Left ventricle myocardium inferior (tissue), 1 donor: ENCODE measurements at regions not wholly inside any gene's neighbourhood (a gene's known extent, or its start where the extent isn't known, plus 50 kb on each side); places are given as distances from the start of the nearest gene placed in this dataset.

Source experiments
- DNase-seq: peaks from one replicate; pipeline ENCODE4 v3.0.0-alpha.2; 2020
- H3K27ac ChIP-seq: fragments of 200-600 bp; replicated peaks from 2 replicates; pipeline ENCODE4 v1.8.0; 2021
- H3K27me3 ChIP-seq: fragments of 200-600 bp; 2 replicates; pipeline ENCODE4 v1.8.0; 2021; ENCODE audit warnings: low read depth
- H3K36me3 ChIP-seq: fragments of 200-600 bp; 2 replicates; pipeline ENCODE4 v1.8.0; 2021
- H3K4me1 ChIP-seq: fragments of 200-600 bp; 2 replicates; pipeline ENCODE4 v1.8.0; 2021
- H3K4me3 ChIP-seq: fragments of 200-600 bp; 2 replicates; pipeline ENCODE4 v1.8.0; 2021; ENCODE audit warnings: mild to moderate bottlenecking, moderate library complexity
- H3K9me3 ChIP-seq: fragments of 200-600 bp; replicated peaks from 2 replicates; pipeline ENCODE4 v1.8.0; 2021
- intact Hi-C: fragments of 100-400 bp; cut with micrococcal nuclease; formaldehyde crosslinking; loops from one replicate; pipeline ENCODE4 v1.11.0; 2022
- TF ChIP-seq, protein P1 (sequence below): fragments of 200-600 bp; IDR thresholded peaks from 2 replicates; pipeline ENCODE4 v1.8.0; 2021; ENCODE audit warnings: antibody characterized with exemption, mild to moderate bottlenecking, borderline replicate concordance
- donor health status: DM: no; HTN: yes; CAD: no; lungs with severe emphysema.

DNA sequence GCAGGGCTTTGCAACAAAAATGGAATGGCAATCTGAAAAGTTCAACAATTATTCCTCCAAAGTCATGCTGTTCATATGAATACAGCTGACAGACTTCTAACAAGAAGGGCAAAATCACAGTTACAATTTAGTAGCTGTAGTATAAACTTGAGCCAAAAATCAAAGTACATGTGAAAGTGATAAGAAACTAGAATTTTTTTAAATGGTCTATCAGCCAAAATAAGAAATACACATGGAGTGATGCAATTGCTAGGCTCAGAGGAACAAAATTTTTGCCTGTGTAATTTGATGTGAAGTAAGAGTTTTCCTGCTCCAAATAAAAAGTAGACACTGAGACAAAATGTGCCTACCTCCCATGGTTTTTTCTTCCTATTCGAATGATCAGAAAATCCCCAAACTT is 167.7 kb upstream of the CDKN3 start:
- intact Hi-C loops, result no loop called here
- Histone ChIP-seq H3K27ac (peak overlapping the region; percentile 28), H3K4me3 (no peak overlapping the region), H3K36me3 (no peaks in the 10 kb centered on the region), H3K4me1 (no peaks in the 10 kb centered on the region), H3K27me3 (peaks cover 20% of the 10 kb centered on the region), H3K9me3 (no peaks in the 10 kb centered on the region)
- no peak for DNase-seq
- TF ChIP-seq, protein P1, sequence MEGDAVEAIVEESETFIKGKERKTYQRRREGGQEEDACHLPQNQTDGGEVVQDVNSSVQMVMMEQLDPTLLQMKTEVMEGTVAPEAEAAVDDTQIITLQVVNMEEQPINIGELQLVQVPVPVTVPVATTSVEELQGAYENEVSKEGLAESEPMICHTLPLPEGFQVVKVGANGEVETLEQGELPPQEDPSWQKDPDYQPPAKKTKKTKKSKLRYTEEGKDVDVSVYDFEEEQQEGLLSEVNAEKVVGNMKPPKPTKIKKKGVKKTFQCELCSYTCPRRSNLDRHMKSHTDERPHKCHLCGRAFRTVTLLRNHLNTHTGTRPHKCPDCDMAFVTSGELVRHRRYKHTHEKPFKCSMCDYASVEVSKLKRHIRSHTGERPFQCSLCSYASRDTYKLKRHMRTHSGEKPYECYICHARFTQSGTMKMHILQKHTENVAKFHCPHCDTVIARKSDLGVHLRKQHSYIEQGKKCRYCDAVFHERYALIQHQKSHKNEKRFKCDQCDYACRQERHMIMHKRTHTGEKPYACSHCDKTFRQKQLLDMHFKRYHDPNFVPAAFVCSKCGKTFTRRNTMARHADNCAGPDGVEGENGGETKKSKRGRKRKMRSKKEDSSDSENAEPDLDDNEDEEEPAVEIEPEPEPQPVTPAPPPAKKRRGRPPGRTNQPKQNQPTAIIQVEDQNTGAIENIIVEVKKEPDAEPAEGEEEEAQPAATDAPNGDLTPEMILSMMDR, result no peak

DNA sequence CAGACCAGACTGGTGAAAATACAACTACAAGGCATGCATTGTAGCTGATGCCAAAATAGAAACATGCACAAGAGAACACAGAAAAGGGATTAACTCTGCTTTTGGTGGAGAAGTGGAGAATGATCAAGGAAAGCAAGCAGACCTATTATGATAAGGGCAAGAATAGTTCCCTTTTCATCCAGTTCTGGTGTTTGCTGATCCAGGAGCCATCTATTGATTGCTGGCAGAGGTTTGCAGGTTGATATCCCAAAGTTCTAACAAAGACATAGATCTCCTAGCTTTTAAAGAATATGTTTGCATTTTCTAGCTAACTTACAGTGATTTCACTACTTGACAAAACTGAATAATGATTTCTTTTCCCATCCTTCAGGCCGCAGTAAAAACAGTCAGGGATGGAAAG is 166.2 kb upstream of the CDKN3 start:
- intact Hi-C loops, result no loop called here

DNA sequence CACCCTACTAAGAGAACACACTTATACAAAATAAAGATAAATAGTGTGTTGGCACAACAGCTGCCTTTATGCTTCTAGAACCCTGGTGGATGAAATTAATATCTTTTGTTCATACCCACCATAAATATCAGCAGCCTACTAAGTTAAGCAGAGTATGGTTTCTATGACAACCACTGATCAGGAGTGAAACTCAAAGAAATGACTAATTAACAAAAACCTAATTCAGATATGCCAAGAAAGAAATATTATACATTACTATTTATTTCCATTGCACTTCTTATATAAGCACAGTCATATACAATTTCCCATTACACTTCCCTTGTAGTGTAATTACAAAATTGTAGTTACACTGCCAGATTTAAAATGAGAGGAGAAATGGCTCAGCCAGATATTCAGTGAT is 164.1 kb upstream of the CDKN3 start:
- peaks cover 3% of the 10 kb centered on the region for H3K27me3 ChIP-seq
- no peaks in the 10 kb centered on the region for H3K36me3 ChIP-seq
- no peak overlapping the region for H3K4me3 ChIP-seq
- intact Hi-C loops, result no loop called here
- no peak overlapping the region for H3K27ac ChIP-seq
- H3K4me1 ChIP-seq, result no peaks in the 10 kb centered on the region
- no peak for DNase-seq
- TF ChIP-seq, protein P1, result no peak
- no peaks in the 10 kb centered on the region for H3K9me3 ChIP-seq

More for the DNA sequence above, 166.2 kb upstream of the CDKN3 start:
- H3K36me3 ChIP-seq, result no peaks in the 10 kb centered on the region
- H3K4me3 ChIP-seq, result no peak overlapping the region
- no peak overlapping the region for H3K27ac ChIP-seq
- no peaks in the 10 kb centered on the region for H3K4me1 ChIP-seq
- DNase-seq, result no peak
- H3K27me3 ChIP-seq, result peaks cover 9% of the 10 kb centered on the region
- H3K9me3 ChIP-seq, result no peaks in the 10 kb centered on the region
- TF ChIP-seq, protein P1, result no peak

DNA sequence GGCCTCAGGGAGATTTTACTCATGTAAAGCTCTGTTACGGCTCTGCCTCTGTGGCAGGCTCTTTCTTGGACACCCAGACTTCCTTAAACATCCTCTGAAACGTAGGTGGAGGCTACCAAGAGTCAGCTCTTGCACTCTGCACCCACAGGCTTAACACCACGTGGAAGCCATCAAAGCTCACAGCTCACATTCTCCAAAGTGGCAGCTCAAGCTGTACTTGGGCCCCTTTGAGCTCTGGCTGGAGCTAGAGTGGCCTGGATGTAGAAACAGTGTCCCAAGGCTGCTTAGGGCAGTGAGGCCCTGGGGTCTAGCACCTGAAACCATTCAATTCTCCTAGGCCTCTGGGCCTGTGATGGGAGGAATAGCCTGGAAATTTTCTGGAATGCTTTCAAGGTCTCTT is 155.3 kb upstream of the CDKN3 start:
- TF ChIP-seq, protein P1, result no peak
- Histone ChIP-seq H3K4me3 (no peak overlapping the region), H3K9me3 (peaks cover 13% of the 10 kb centered on the region), H3K4me1 (no peaks in the 10 kb centered on the region), H3K36me3 (no peaks in the 10 kb centered on the region), H3K27ac (no peak overlapping the region), H3K27me3 (no peaks in the 10 kb centered on the region)
- no peak for DNase-seq
- intact Hi-C loops, result no loop called here

DNA sequence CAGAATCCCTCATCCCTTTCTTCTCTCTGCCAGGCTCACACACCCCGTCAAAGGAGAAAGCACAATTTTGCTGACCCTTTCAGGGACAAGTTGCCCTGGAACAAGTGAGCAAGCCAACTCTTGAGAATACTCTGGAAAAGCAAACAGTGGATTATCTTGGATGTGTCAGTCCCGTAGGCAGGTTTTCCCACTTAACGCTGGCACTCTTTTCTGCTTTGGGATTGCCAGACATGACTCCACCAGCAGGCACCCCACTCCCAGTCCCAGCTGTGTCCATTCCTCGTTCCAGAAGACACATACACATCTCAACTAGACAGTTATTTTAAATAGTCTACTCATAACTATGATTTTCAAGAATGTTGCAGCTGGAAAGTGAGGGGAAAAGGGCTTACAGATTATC is 145.5 kb upstream of the CDKN3 start:
- Histone ChIP-seq H3K27ac (no peak overlapping the region), H3K36me3 (no peaks in the 10 kb centered on the region), H3K4me1 (no peaks in the 10 kb centered on the region), H3K9me3 (no peaks in the 10 kb centered on the region), H3K4me3 (no peak overlapping the region), H3K27me3 (peaks cover 13% of the 10 kb centered on the region)
- TF ChIP-seq, protein P1, result no peak
- intact Hi-C loops, result no loop called here
- DNase-seq, result no peak
